Ectodermal cell (in vitro differentiated cells): ENCODE measurements at regions not wholly inside any gene's neighbourhood (a gene's known extent, or its start where the extent isn't known, plus 50 kb on each side); places are given as distances from the start of the nearest gene placed in this dataset.

ENCODE experiments used
- H3K27ac ChIP-seq: 2 replicates; pipeline ENCODE4 v1.7.0; 2013; ENCODE audit warnings: mild to moderate bottlenecking, low read depth, low read length; ENCODE audit not compliant: insufficient read depth, poor library complexity, severe bottlenecking
- H3K27me3 ChIP-seq: 2 replicates; pipeline ENCODE4 v1.7.0; 2013; ENCODE audit warnings: mild to moderate bottlenecking, low read length; ENCODE audit not compliant: insufficient read depth, control insufficient read depth, poor library complexity, severe bottlenecking
- H3K36me3 ChIP-seq: one replicate; pipeline ENCODE4 v1.7.0; 2013; ENCODE audit warnings: low read length; ENCODE audit not compliant: control insufficient read depth, insufficient read depth
- H3K4me1 ChIP-seq: one replicate; pipeline ENCODE4 v1.7.0; 2013; ENCODE audit warnings: low read length; ENCODE audit not compliant: control insufficient read depth, insufficient read depth
- H3K4me3 ChIP-seq: 2 replicates; pipeline ENCODE4 v1.7.0; 2013; ENCODE audit warnings: low read depth, low read length, control low read depth; ENCODE audit not compliant: insufficient read depth
- H3K9me3 ChIP-seq: 2 replicates; pipeline ENCODE4 v1.7.0; 2013; ENCODE audit warnings: mild to moderate bottlenecking, low read length, moderate library complexity; ENCODE audit not compliant: control insufficient read depth
- WGBS, 2 experiments: methylation state at CpG; one replicate each; pipeline ENCODE4 v1.1.7; 2013; ENCODE audit warnings: missing lambda C conversion rate in 2 of 2; 5-methylcytosine and 5-hydroxymethylcytosine counted together

GRCh38 chr15:70486012-70486411, 277.3 kb downstream of the UACA start:
- no peaks in the 10 kb centered on the region for H3K27me3 ChIP-seq
- no peaks in the 10 kb centered on the region for H3K9me3 ChIP-seq
- H3K4me3 ChIP-seq = no peak overlapping the region
- no peaks in the 10 kb centered on the region for H3K4me1 ChIP-seq
- no peaks in the 10 kb centered on the region for H3K36me3 ChIP-seq
- WGBS, 2 experiments = 95 to 96% methylated on average over 2 of the region's 2 CpGs
- H3K27ac ChIP-seq = no peak overlapping the region

GRCh38 chr15:70484993-70485392, 278.4 kb downstream of the UACA start:
- H3K27ac ChIP-seq = no peak overlapping the region
- no peak overlapping the region for H3K4me3 ChIP-seq
- H3K27me3 ChIP-seq = no peaks in the 10 kb centered on the region
- 49 to 56% methylated on average over 1 of the region's 1 CpG for WGBS, 2 experiments
- H3K4me1 ChIP-seq = no peaks in the 10 kb centered on the region
- no peaks in the 10 kb centered on the region for H3K36me3 ChIP-seq
- H3K9me3 ChIP-seq = no peaks in the 10 kb centered on the region

GRCh38 chr15:70483513-70483912, 279.8 kb downstream of the UACA start:
- 77 to 79% methylated on average over 2 of the region's 2 CpGs for WGBS, 2 experiments
- no peak overlapping the region for H3K27ac ChIP-seq
- no peak overlapping the region for H3K4me3 ChIP-seq
- no peaks in the 10 kb centered on the region for H3K9me3 ChIP-seq
- H3K27me3 ChIP-seq = no peaks in the 10 kb centered on the region
- no peaks in the 10 kb centered on the region for H3K36me3 ChIP-seq
- H3K4me1 ChIP-seq = no peaks in the 10 kb centered on the region

GRCh38 chr15:70480196-70480856, 283.0 kb downstream of the UACA start:
- no peak overlapping the region for H3K4me3 ChIP-seq
- H3K27me3 ChIP-seq = no peaks in the 10 kb centered on the region
- WGBS, 2 experiments = 95% methylated on average over 7 of the region's 7 CpGs
- H3K36me3 ChIP-seq = no peaks in the 10 kb centered on the region
- H3K4me1 ChIP-seq = no peaks in the 10 kb centered on the region
- H3K9me3 ChIP-seq = no peaks in the 10 kb centered on the region
- H3K27ac ChIP-seq = no peak overlapping the region

GRCh38 chr15:70479785-70480184, 283.6 kb downstream of the UACA start:
- WGBS, 2 experiments = 92% methylated on average over 12 of the region's 12 CpGs
- Histone ChIP-seq H3K27ac (no peak overlapping the region), H3K27me3 (no peaks in the 10 kb centered on the region), H3K9me3 (no peaks in the 10 kb centered on the region), H3K4me1 (no peaks in the 10 kb centered on the region), H3K36me3 (no peaks in the 10 kb centered on the region), H3K4me3 (no peak overlapping the region)

- 76 to 80% methylated on average over 8 of the region's 8 CpGs for WGBS, 2 experiments
- H3K4me3 ChIP-seq = no peak overlapping the region
- no peak overlapping the region for H3K27ac ChIP-seq
- H3K9me3 ChIP-seq = no peaks in the 10 kb centered on the region
- no peaks in the 10 kb centered on the region for H3K4me1 ChIP-seq
- H3K36me3 ChIP-seq = no peaks in the 10 kb centered on the region
- no peaks in the 10 kb centered on the region for H3K27me3 ChIP-seq
These were observed 284.3 kb downstream of the UACA start for GRCh38 chr15:70479056-70479455.

- 90 to 91% methylated on average over 19 of the region's 19 CpGs for WGBS, 2 experiments
- H3K27ac ChIP-seq = no peak overlapping the region
These were observed 284.9 kb downstream of the UACA start for GRCh38 chr15:70478251-70478990.

GRCh38 chr15:70477750-70478250, 285.6 kb downstream of the UACA start:
- Histone ChIP-seq H3K9me3 (no peaks in the 10 kb centered on the region), H3K4me1 (no peaks in the 10 kb centered on the region), H3K4me3 (no peak overlapping the region), H3K27ac (no peak overlapping the region), H3K27me3 (no peaks in the 10 kb centered on the region), H3K36me3 (no peaks in the 10 kb centered on the region)
- WGBS, 2 experiments = 86% methylated on average over 9 of the region's 9 CpGs

More at GRCh38 chr15:70478251-70478990, 284.9 kb downstream of the UACA start:
- no peak overlapping the region for H3K4me3 ChIP-seq
- no peaks in the 10 kb centered on the region for H3K27me3 ChIP-seq
- H3K9me3 ChIP-seq = no peaks in the 10 kb centered on the region
- no peaks in the 10 kb centered on the region for H3K36me3 ChIP-seq
- H3K4me1 ChIP-seq = no peaks in the 10 kb centered on the region

- H3K4me1 ChIP-seq = no peaks in the 10 kb centered on the region
These were observed 286.9 kb downstream of the UACA start for GRCh38 chr15:70476441-70476840.

GRCh38 chr15:70475921-70476320, 287.4 kb downstream of the UACA start:
- Histone ChIP-seq H3K27me3 (no peaks in the 10 kb centered on the region), H3K36me3 (no peaks in the 10 kb centered on the region), H3K4me3 (no peak overlapping the region), H3K4me1 (no peaks in the 10 kb centered on the region), H3K9me3 (no peaks in the 10 kb centered on the region), H3K27ac (no peak overlapping the region)

More at GRCh38 chr15:70476441-70476840, 286.9 kb downstream of the UACA start:
- H3K9me3 ChIP-seq = no peaks in the 10 kb centered on the region
- 90 to 91% methylated on average over 5 of the region's 5 CpGs for WGBS, 2 experiments
- no peak overlapping the region for H3K4me3 ChIP-seq
- H3K36me3 ChIP-seq = no peaks in the 10 kb centered on the region
- no peaks in the 10 kb centered on the region for H3K27me3 ChIP-seq
- H3K27ac ChIP-seq = no peak overlapping the region
